Embryonic facial prominence (tissue), 1 donor: ENCODE measurements at regions not wholly inside any gene's neighbourhood (a gene's known extent, or its start where the extent isn't known, plus 50 kb on each side); places are given as distances from the start of the nearest gene placed in this dataset.

Experiments
- DNase-seq: peaks from one replicate; pipeline ENCODE4 v3.0.0-alpha.2; 2016; ENCODE audit errors: extremely low spot score

- DNase-seq: no peak
Observed at GRCh38 chr10:78162853-78163252, 129.2 kb downstream of the RPS24 start.

GRCh38 chr10:78164702-78165101, 131.0 kb downstream of the RPS24 start:
- no peak for DNase-seq

DNA sequence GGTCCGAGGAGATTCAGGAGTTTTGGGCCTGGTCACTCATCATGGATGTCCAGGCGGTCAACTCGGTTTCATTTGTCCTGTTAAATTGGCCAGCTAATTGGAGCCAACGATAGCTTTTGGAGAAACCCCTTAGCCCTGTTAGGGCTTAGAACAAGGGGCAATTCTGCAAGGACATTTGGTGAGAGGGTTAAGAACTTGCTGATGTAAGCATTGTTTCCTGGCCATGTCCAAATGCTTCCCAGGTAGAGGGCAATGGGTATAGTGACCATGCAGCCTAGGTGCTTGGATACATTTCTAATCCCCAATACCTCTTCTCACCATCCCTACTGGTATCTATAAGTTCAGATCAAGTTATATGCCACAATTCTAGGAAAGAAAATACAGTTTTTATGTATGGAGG, 131.5 kb downstream of the RPS24 start:
- DNase-seq: no peak

- no peak for DNase-seq
Observed at GRCh38 chr10:78165617-78166016, 132.0 kb downstream of the RPS24 start.

- no peak for DNase-seq
Observed at GRCh38 chr10:78166261-78166660, 132.6 kb downstream of the RPS24 start.

- no peak for DNase-seq
Observed at GRCh38 chr10:78169214-78169613, 135.6 kb downstream of the RPS24 start.

GRCh38 chr10:78170026-78170475, 136.4 kb downstream of the RPS24 start:
- DNase-seq: no peak

GRCh38 chr10:78171633-78172400, 138.2 kb downstream of the RPS24 start:
- DNase-seq: no peak

DNA sequence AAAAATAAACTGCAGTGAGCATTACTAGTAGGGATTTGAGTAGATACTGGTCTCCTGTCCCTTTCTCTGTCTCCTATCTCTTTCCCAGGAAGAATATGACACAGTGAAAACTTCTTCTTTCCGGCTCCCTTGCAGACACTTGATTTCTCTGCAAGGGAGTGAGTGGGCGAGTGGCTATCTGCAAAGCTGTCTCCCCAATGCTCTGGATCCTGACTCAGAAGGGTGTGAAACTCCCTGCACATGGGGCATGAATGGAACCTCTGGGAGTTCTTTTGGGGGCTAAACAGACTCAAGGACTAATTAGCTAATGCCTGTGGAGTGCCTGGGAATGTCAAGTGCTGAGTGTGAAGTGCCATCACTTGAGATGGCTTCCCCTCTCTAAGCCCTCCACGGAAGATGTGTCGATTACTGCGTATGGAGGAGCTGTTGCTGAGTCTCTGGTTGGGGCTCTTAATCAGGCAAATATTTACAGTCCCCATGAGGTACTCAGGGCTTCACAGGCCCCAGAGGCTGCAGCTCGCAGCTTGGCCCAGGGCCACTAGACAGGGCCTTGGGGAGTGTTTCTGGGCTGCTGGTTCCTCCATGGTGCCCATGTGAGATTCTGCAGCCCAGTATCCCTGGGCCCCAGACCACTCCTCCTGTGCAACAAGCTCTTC, 139.8 kb downstream of the RPS24 start:
- no peak for DNase-seq

DNA sequence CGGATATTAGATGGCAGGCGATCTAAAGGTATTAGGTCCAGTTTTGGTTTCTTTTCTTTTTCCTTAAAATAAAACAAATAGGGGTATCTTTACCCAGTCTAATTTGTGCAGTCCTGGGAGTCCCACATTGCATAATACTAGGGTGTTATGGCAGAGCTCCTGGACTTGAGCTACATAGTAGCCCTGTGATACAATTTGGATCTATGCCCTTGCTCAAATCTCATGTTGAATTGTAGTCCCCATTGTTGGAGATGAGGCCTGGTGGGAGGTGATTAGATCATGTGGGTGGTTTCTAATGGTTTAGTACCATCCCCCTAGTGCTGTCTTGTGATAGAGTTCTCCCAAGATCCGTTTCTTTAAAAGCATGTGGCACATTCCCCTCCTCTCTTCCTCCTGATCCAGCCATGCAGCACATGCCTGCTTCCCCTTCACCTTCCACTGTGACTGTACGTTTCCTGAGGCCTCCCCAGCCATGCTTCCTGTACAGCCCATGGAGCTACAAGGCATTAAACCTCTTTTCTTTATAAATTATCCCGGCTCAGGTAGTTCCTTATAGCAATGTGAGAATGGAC, 141.9 kb downstream of the RPS24 start:
- DNase-seq: no peak

DNA sequence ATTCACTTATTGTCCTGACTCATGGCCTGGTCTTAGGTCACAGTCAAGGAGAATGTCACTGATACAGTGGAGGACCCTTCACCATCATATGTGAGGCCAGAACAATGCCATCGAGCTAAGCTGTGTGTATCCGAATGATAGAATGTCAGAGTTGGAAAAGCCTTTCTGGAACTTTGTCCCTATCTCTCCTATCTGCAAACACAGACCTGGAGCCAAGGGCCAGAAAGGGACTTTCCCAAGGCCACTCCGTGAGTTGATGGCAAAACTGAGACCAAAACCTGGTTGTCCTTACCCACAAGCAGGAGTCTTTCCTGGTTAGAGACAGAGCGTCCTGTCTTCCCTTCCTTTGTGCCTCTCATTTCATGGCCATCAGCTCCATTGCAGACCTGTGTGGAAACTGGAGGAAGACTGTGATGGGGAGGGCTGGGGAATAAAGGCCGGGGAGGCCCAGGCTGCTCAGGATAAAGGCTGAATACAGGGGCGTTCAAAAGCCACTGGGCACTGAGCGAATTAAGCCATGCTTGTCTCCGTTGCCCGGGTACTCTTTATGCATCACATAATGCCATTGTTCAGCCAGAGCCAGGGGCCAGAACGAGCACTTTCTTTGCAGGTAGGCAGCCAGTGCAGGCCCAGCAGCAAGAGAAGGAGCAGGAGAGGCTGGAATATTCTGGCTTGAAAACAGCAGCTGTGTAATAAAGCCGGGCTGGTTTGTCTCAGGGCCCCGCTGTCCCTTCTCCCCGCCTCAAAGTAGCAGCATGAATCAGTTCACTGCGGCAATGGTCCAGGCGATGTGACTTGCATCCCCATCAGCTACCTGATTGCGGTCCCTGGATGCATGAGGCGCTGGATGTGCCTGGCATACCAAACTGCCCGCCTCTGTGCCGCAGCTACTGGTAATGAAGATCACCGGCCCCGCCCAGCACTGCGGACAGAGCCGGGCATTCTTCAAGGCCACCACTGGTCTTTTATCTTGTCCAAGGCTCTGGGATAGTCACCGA, 143.0 kb downstream of the RPS24 start:
- DNase-seq: no peak

DNA sequence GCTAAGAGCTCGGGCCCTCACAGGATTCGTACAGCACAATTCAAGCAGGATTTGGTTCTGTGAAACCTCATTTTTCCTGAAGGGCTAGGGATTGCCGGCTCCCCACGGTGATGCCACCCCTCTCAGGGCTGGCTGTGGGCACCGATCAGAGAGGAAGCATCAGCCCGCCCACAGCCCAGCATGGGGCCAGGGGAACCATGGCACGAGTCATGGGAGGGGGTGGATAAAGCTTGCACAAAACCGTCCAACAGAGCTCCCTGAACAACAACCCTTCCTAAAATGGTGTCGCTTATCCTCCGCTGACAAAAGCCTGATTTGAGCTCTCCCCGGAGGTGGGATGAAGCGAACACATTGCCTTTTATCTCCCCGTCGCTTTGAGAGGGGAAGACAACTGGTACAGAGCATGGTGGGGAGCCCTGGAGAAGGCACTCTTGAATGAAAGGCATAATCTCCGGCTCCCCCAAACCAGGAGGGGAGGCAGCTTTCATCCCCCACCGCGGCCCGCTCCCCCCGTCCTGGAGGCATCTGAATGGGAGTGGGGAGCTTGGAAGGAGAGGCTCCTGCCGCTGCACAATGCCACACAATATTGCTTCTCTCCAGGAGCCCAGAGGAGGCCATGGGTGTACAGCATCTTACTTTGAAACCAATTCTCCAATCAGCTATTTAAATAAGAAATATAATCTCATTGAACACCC, 144.0 kb downstream of the RPS24 start:
- no peak for DNase-seq

- no peak for DNase-seq
Observed at GRCh38 chr10:78178397-78178796, 144.7 kb downstream of the RPS24 start.

GRCh38 chr10:78178940-78179339, 145.3 kb downstream of the RPS24 start:
- no peak for DNase-seq

GRCh38 chr10:78179886-78180705, 146.4 kb downstream of the RPS24 start:
- DNase-seq: no peak

DNA sequence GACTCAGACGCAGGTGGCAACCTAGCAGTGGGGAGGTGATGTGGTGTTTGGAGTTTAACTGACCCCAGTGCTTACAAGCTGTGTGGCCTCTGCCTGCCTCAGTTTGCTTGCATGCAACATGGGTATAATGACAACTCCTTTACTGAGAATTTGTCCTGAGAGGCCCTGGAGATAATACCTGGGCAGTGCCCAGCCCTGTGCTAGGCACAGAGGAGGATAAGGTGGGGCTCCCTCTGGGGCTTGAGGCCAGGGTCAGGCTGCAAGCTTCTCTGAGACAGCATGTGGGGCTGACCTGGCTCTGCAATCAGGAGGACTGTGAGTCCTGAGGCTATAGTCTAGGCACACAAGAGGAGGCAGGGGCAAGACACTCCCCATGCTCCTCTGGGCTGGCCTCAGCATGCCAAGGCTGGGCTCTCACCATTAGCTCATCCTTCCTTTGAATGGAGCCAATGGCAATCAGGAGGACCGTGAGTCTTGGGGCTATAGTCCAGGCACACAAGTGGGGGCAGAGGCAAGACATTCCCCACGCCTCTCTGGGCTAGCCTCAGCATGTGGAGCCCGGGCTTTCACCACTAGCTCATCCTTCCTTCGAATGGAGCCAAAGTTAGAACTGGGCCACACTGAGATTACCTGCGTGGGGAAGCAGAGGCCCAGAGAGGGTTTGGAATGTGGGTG, 147.9 kb downstream of the RPS24 start:
- DNase-seq: no peak

DNA sequence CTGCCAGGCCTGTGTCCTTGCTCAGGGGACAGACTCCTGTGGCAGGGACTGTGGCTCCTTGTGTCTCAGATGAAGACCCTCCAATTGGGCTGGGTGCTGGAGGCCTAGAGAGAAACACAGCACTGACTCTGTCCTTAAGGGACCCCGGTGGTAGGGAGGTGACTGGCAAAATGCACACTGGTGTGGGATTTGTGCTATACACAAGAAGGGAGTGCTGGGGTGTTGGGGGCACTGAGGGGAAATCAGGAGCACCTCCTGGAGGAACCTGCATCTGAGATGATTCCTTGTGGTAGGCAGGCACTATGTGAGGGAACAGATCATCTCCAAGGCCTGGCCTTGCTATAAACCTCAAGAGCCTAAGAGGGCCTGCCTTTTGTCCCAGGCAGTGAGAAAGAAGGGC, 149.2 kb downstream of the RPS24 start:
- DNase-seq: no peak

DNA sequence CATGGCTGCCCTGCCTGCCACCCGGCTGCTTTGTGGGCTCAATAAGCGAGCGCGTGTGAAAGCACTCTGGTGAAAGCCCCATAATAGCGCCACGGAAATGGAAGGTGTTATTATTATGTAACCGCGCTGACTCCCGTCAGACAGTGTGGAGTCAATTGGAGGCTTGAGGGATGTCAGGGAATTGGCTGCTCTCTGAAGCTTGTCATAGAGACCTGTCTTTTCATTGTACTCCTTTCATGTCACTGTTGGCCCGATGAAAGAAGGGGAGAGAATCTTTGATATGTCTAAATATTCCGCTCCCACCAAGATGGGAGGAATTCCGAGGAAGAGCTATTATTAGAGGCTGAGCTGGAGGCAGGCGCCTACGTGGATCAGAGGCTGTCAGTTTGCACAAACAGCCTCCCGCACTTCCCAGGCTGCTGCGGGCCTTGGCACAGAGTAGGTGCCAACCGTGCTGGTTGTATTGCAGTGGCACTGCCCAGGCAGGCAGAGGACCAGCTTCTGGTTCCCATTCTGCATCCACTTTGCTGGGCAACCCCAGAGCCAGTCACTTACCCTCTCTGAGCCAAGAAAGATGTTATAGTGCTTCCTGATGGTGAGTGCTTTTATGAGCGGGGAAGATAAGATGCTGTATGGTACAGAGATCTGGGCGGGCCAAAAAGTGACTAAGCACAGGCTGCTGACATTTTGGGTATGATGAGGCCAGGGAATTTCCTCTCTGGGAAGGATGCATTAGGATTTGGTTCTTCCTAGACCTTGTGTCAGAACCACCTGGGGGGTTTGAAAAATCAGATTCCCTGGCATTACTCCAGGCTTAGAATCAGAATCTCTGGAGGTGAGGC, 151.4 kb downstream of the RPS24 start:
- no peak for DNase-seq

GRCh38 chr10:78185693-78186055, 152.0 kb downstream of the RPS24 start:
- no peak for DNase-seq
